Retinal pigment epithelial cell (primary cell): ENCODE measurements at regions not wholly inside any gene's neighbourhood (a gene's known extent, or its start where the extent isn't known, plus 50 kb on each side); places are given as distances from the start of the nearest gene placed in this dataset.
A peak's percentile ranks its signal among the peaks of the same experiment; 100 is the strongest.

Experiments used
- DNase-seq: peaks from one replicate; pipeline ENCODE4 v3.0.0-alpha.2; 2010; ENCODE audit warnings: low read depth
- H3K4me3 ChIP-seq: 2 replicates; pipeline ENCODE4 v1.5.1; 2011; ENCODE audit warnings: mild to moderate bottlenecking, low read length, control low read depth, moderate library complexity
- TF ChIP-seq, protein P1 (sequence below): conservative IDR thresholded peaks from 2 replicates; pipeline ENCODE4 v1.5.1; 2011; ENCODE audit warnings: low read depth, low read length, control low read depth, inconsistent platforms

DNA sequence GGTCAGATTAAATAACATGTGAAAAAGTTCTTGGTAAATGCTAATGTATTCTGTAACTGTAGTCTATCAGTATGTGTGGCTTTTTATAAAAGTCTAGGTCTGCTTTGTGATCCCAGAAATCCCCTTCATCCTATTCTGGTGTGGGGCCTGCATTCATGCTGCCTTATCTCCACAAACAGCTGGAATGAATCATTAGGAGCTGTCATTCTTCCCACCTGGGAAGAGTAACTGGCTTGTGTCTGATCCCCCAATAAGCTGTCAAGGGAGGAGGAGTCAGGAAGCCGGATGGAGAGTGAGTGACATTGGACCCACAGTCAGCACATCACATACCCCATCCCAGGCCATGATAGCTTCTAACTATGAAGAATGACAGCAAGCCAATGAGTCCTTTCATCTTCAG, 81.1 kb upstream of the EPHA4 start:
- TF ChIP-seq, protein P1, sequence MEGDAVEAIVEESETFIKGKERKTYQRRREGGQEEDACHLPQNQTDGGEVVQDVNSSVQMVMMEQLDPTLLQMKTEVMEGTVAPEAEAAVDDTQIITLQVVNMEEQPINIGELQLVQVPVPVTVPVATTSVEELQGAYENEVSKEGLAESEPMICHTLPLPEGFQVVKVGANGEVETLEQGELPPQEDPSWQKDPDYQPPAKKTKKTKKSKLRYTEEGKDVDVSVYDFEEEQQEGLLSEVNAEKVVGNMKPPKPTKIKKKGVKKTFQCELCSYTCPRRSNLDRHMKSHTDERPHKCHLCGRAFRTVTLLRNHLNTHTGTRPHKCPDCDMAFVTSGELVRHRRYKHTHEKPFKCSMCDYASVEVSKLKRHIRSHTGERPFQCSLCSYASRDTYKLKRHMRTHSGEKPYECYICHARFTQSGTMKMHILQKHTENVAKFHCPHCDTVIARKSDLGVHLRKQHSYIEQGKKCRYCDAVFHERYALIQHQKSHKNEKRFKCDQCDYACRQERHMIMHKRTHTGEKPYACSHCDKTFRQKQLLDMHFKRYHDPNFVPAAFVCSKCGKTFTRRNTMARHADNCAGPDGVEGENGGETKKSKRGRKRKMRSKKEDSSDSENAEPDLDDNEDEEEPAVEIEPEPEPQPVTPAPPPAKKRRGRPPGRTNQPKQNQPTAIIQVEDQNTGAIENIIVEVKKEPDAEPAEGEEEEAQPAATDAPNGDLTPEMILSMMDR = no peak
- no peak overlapping the region for H3K4me3 ChIP-seq
- DNase-seq = no peak

DNA sequence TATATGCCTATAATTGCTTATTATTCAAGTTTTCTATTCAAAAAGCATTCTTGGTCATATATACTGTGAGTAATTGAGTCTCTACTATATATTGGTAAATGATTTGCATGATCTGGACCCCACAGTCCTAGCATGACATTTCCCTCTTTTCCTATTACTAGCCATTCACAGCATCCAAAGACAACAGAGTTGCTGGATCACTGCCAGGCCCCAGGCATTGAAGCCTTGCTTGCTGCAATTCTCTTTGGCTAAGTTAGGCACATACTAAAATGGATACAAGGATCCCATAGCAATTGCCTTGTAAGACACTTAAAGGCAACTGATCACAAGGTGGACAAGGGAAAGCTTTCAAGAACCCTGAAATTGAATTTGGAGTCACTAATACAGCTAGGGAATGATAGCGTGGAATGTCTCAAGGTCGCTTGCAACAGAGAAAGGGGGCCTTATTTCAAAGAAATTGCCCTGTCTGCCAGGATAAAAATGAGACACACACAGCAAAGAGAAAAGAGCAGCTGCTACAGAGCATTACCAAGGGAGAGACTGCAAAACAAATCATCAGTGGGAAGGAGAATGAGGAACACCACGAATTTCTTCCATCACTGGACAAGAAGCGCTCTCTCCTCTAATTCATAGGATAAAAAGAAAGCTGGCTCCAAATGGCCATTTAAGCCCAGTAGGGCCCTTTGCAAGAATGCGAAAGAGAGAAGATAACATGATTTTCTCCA, 77.1 kb upstream of the EPHA4 start:
- H3K4me3 ChIP-seq = no peak overlapping the region
- DNase-seq = no peak
- TF ChIP-seq, protein P1 = no peak

DNA sequence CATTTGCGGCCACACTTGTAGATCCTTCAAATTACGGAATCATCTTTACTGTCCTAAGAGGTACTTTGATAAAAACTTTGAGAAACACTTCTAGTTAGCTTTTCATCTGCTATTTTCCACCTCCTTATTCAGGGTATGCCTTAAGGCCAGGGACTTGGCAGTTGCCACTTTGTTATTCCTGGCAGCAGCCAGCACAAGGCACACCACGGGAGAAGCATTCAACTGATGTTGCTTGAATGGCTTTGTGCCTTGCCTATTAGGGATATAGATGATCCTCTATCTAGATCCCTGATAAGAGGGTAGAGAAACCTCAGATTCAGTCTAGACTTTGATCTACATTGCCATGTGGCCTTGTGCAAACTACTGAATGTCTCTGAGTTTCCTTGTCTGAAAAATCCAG, 70.3 kb upstream of the EPHA4 start:
- TF ChIP-seq, protein P1 = no peak
- no peak for DNase-seq
- no peak overlapping the region for H3K4me3 ChIP-seq

DNA sequence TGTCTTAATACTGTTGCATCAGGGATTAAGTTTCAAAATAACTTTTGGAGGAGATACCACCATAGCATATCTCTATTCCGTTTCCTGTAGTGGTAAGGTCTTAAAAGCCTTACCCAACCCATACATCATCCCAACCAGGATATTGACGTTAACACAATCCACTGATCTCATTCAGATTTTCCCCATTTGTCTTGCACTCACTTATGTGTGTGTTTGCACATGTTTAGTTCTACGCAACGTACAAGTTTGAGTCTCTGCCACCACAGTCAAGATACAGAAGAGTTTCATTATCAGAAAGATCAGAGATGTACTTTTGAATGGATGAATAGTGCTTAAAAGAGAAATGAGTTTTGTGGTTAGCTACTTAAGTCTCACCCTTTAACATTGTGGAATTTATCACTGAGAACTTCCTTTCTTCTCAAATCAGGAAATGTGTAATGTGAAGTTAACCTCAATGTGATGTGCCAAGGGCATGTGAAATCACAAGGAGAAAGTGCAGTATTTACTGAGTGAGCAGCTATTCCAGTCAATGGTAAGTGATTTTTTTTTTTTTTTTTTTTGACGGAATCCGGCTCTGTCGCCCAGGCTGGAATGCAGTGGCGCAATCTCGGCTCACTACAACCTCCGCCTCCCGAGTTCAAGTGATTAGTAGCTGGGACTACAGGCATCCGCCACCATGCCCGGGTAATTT, 69.2 kb upstream of the EPHA4 start:
- no peak for DNase-seq
- no peak overlapping the region for H3K4me3 ChIP-seq
- TF ChIP-seq, protein P1 = no peak

DNA sequence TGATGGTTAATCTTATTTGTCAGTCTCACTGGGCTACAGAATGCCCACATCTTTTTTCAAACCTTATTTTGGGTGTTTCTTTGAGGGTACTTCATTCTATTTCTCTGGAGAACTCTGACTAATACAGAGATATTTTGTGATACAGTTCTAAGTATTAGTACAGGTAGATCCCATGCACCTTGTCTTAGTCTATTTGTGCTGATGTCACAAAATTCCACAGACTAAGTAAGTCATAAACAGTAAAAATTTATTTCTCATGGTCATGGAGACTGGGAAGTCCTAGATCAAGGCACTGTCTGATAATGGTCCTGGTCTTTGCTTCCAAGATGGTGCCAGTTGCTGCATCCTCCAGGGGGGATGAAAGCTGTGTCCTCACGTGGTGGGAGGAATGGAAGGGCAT, 68.6 kb upstream of the EPHA4 start:
- TF ChIP-seq, protein P1 = no peak
- H3K4me3 ChIP-seq = no peak overlapping the region
- DNase-seq = no peak

DNA sequence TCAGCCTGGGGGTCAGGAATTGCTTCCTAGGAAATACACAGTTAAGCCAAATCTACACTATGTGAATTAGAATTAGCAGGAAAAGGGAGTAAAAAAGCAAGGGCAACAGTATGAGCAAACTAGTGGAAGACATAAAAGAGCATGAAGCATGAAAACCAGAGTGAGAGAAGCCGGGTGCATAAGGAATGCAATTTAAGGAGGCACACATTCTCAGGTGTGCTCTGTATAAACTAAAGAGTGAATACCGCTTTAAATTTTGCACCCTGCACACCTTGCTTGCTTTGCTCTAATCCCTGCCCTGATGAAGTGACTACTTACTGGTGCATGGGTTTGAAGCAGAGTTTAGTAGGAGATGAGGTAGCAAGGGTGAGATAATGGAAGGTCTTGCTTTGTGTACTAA, 65.7 kb upstream of the EPHA4 start:
- H3K4me3 ChIP-seq = no peak overlapping the region
- no peak for DNase-seq
- TF ChIP-seq, protein P1 = no peak

DNA sequence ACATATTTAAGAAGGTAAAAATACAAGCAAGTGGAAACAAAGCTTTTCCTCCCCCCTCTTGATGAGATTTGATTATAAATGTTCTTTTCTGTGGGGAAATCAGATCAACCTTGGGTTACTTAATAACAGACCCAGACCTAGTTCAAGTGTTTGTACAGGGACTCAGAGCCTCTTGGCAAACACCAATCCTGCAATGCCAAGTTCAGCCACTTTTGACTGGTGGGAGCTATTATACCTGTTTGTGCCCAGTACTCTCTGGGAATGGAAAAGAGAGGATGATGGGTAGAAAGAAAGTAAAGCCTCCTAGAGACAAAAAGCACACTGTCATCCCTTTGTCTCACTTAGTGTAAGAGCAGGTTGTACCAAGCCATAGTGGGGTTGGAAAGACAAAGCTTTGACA, 63.8 kb upstream of the EPHA4 start:
- TF ChIP-seq, protein P1 = peak; percentile 26
- DNase-seq = no peak
- no peak overlapping the region for H3K4me3 ChIP-seq
